GM13976 (cell line): ENCODE measurements at regions not wholly inside any gene's neighbourhood (a gene's known extent, or its start where the extent isn't known, plus 50 kb on each side); places are given as distances from the start of the nearest gene placed in this dataset.

Experiments
- DNase-seq: peaks from one replicate; pipeline ENCODE4 v3.0.0; 2012; ENCODE audit warnings: low spot score
- in situ Hi-C: fragments of 300-500 bp; cut with MboI; formaldehyde crosslinking; loops from one replicate; pipeline ENCODE4 v1.12.0; 2022; ENCODE audit warnings: low sequenced_read_pairs, mixed read lengths, inconsistent platforms; ENCODE audit not compliant: unreplicated experiment
- TF ChIP-seq, protein P1 (sequence below): IDR thresholded peaks from 2 replicates; pipeline ENCODE4 v1.5.1; 2012; ENCODE audit warnings: borderline replicate concordance, mild to moderate bottlenecking; ENCODE audit not compliant: insufficient read depth; ENCODE audit errors: extremely low read depth, missing control alignments, control extremely low read depth

GRCh38 chr5:104736073-104736472 is 1173.5 kb upstream of the NUDT12 start:
- TF ChIP-seq, protein P1, sequence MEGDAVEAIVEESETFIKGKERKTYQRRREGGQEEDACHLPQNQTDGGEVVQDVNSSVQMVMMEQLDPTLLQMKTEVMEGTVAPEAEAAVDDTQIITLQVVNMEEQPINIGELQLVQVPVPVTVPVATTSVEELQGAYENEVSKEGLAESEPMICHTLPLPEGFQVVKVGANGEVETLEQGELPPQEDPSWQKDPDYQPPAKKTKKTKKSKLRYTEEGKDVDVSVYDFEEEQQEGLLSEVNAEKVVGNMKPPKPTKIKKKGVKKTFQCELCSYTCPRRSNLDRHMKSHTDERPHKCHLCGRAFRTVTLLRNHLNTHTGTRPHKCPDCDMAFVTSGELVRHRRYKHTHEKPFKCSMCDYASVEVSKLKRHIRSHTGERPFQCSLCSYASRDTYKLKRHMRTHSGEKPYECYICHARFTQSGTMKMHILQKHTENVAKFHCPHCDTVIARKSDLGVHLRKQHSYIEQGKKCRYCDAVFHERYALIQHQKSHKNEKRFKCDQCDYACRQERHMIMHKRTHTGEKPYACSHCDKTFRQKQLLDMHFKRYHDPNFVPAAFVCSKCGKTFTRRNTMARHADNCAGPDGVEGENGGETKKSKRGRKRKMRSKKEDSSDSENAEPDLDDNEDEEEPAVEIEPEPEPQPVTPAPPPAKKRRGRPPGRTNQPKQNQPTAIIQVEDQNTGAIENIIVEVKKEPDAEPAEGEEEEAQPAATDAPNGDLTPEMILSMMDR = no peak
- DNase-seq = no peak
- in situ Hi-C loops = no loop called here

DNA sequence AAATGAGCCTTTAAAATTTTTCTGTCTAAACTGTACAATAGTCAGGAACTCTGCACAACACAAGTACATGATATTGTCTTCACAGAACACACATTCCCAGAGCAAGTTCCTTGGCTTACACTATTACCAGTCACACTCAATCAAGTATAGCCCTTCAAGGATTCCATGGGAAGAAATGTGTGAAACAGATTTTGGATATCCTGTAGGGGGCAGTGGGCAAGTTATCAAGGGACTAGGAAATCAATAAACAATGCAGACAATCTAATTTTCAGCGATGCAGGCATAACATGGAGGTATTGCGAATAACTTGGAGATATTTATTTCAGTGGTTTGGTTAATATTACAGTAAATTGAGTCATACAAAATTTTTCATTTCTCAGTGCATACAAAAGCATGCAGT is 1171.5 kb upstream of the NUDT12 start:
- in situ Hi-C loops = no loop called here
- DNase-seq = no peak
- TF ChIP-seq, protein P1 = no peak

- in situ Hi-C loops = no loop called here
- DNase-seq = no peak
Observed at GRCh38 chr5:104733063-104733669, 1170.6 kb upstream of the NUDT12 start.

GRCh38 chr5:104731331-104731730 is 1168.7 kb upstream of the NUDT12 start:
- in situ Hi-C loops = no loop called here
- no peak for DNase-seq
- TF ChIP-seq, protein P1 = no peak

More at GRCh38 chr5:104733063-104733669, 1170.6 kb upstream of the NUDT12 start:
- TF ChIP-seq, protein P1 = no peak

DNA sequence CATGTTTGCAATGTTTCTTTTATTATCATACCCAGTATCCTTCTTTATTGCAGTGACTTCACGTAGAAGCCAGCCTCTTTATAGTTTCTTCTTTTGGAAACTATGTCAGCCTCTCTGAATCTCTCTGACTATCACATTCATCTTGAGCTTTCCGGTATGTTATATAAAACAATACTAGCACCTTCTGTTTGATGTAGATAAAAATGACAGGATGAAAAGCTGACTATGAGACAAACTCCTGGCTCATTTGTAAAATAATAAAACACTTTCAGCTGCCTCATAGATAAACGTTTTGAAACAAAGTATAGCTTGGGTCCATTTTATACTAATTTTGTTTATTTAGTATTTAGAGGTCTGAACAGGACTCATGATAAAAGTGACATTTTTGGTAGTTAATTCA is 1145.4 kb upstream of the NUDT12 start:
- in situ Hi-C loops = no loop called here
- TF ChIP-seq, protein P1 = no peak
- DNase-seq = no peak

DNA sequence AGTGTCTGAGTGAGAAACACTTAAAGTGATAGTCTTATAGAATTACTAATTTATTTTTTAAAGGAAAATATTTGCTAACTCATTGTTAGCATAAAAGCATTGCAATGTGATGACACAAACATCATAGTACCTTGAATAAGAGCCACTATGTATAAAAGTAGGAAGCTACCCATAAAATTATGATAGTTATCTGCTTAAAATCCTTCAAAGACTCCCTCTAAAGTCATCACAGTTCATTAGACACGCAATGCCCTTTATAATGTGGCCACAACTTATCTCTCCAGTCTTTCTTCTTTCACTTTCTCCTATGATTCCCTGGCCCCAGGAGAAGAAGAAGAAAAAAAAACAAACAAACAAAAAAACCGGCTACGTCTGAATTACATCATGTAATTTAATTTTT is 1144.0 kb upstream of the NUDT12 start:
- in situ Hi-C loops = no loop called here
- no peak for DNase-seq
- TF ChIP-seq, protein P1 = no peak
